ENCODE measurements at regions not wholly inside any gene's neighbourhood (a gene's known extent, or its start where the extent isn't known, plus 50 kb on each side); places are given as distances from the start of the nearest gene placed in this dataset.

DNA sequence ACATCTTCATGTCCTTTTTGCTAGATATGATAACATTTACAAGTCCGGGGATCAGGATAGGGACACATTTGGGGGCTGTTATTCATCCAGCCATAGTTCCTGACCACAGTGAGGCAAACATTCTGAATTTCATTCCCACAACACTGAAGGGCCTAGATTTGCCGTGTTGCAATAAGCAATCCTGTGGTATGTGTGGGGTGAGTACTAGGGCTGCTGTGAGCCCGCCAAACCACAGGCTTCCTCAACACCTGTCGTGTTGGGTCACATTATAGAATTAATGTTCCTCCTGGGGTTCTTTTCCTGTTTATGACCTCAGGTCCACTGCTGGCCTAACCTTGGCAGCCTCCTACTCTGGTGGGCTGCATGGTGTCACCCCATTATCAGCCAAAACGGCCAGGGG lies 119.2 kb downstream of the TBC1D30 start:
- DNase-seq (ENCODE audit: low spot score in 2 of 2), result peak in 1 of 2 donors; percentile 77
- H3K4me3 ChIP-seq, result no peak overlapping the region
- no peaks in the 10 kb centered on the region for H3K36me3 ChIP-seq
- H3K27me3 ChIP-seq, result no peaks in the 10 kb centered on the region
- peak in 1 of 3 donors; percentile 54 for TF ChIP-seq POLR2AphosphoS5 (IDR thresholded peaks at IDR 0.05)
- no peak for TF ChIP-seq POLR2A (IDR thresholded peaks at IDR 0.05)
- TF ChIP-seq, protein P1, sequence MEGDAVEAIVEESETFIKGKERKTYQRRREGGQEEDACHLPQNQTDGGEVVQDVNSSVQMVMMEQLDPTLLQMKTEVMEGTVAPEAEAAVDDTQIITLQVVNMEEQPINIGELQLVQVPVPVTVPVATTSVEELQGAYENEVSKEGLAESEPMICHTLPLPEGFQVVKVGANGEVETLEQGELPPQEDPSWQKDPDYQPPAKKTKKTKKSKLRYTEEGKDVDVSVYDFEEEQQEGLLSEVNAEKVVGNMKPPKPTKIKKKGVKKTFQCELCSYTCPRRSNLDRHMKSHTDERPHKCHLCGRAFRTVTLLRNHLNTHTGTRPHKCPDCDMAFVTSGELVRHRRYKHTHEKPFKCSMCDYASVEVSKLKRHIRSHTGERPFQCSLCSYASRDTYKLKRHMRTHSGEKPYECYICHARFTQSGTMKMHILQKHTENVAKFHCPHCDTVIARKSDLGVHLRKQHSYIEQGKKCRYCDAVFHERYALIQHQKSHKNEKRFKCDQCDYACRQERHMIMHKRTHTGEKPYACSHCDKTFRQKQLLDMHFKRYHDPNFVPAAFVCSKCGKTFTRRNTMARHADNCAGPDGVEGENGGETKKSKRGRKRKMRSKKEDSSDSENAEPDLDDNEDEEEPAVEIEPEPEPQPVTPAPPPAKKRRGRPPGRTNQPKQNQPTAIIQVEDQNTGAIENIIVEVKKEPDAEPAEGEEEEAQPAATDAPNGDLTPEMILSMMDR (IDR thresholded peaks at IDR 0.05), result no peak
- H3K27ac ChIP-seq, result no peak overlapping the region
- no peaks in the 10 kb centered on the region for H3K9me3 ChIP-seq
- intact Hi-C loops (cut with DNase I; ENCODE audit: low total_unique reads), result no loop called here
- peaks cover 0 to 15% of the 10 kb centered on the region in 2 donors for H3K4me1 ChIP-seq

DNA sequence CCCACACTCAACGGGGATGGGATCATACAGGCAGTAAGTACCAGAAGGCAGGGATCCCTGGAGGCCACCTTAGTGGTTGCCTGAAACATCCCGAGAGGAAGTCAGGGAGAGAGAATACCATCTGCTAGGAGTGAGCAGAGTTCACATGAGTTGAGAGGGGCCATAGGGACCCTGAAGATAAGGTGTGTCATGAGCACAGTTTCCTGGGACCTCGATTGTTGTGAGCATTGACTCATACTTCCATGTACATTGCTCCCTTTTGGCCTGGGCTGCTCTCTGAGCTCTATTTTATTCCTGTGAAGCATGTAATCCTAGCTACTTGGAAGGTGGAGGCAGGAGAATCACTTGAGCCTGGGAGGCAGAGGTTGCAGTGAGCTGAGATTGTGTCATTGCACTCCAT lies 120.5 kb downstream of the TBC1D30 start:
- H3K4me3 ChIP-seq, result no peak overlapping the region
- H3K27ac ChIP-seq, result no peak overlapping the region
- DNase-seq (ENCODE audit: low spot score in 2 of 2), result no peak
- no peaks in the 10 kb centered on the region for H3K36me3 ChIP-seq
- peaks cover 0 to 15% of the 10 kb centered on the region in 2 donors for H3K4me1 ChIP-seq
- intact Hi-C loops (cut with DNase I; ENCODE audit: low total_unique reads), result no loop called here
- H3K27me3 ChIP-seq, result no peaks in the 10 kb centered on the region
- no peak for TF ChIP-seq POLR2AphosphoS5 (IDR thresholded peaks at IDR 0.05)
- no peak for TF ChIP-seq POLR2A (IDR thresholded peaks at IDR 0.05)
- TF ChIP-seq, protein P1 (IDR thresholded peaks at IDR 0.05), result no peak
- no peaks in the 10 kb centered on the region for H3K9me3 ChIP-seq

- no peak overlapping the region for H3K4me3 ChIP-seq
- H3K27ac ChIP-seq, result peak overlapping the region in 1 of 2 donors; percentile 19
- no peaks in the 10 kb centered on the region for H3K36me3 ChIP-seq
- intact Hi-C loops (cut with DNase I; ENCODE audit: low total_unique reads), result no loop called here
- no peaks in the 10 kb centered on the region for H3K9me3 ChIP-seq
- no peaks in the 10 kb centered on the region for H3K27me3 ChIP-seq
- peak in 1 of 2 donors; percentile 34 for DNase-seq (ENCODE audit: low spot score in 2 of 2)
- TF ChIP-seq, protein P1 (IDR thresholded peaks at IDR 0.05), result no peak
- TF ChIP-seq POLR2A (IDR thresholded peaks at IDR 0.05) (no peak), POLR2AphosphoS5 (IDR thresholded peaks at IDR 0.05) (no peak)
- peaks cover 0 to 15% of the 10 kb centered on the region in 2 donors for H3K4me1 ChIP-seq
Observed at GRCh38 chr12:64946132-64946829, 121.8 kb downstream of the TBC1D30 start.

GRCh38 chr12:64950711-64951298 lies 126.4 kb downstream of the TBC1D30 start:
- DNase-seq (ENCODE audit: low spot score in 2 of 2), result no peak
- TF ChIP-seq POLR2AphosphoS5 (IDR thresholded peaks at IDR 0.05), result no peak
- TF ChIP-seq, protein P1 (IDR thresholded peaks at IDR 0.05), result no peak
- no peak for TF ChIP-seq POLR2A (IDR thresholded peaks at IDR 0.05)
- Histone ChIP-seq H3K27me3 (no peaks in the 10 kb centered on the region), H3K4me1 (peaks cover 0 to 6% of the 10 kb centered on the region in 2 donors), H3K4me3 (no peak overlapping the region), H3K36me3 (no peaks in the 10 kb centered on the region), H3K9me3 (no peaks in the 10 kb centered on the region), H3K27ac (no peak overlapping the region)
- intact Hi-C loops (cut with DNase I; ENCODE audit: low total_unique reads), result no loop called here

- no peaks in the 10 kb centered on the region for H3K9me3 ChIP-seq
- no peak for DNase-seq (ENCODE audit: low spot score in 2 of 2)
- intact Hi-C loops (cut with DNase I; ENCODE audit: low total_unique reads), result no loop called here
- H3K36me3 ChIP-seq, result no peaks in the 10 kb centered on the region
- H3K4me3 ChIP-seq, result no peak overlapping the region
- no peaks in the 10 kb centered on the region for H3K27me3 ChIP-seq
- no peak overlapping the region for H3K27ac ChIP-seq
- TF ChIP-seq, protein P1 (IDR thresholded peaks at IDR 0.05), result no peak
- no peak for TF ChIP-seq POLR2AphosphoS5 (IDR thresholded peaks at IDR 0.05)
- TF ChIP-seq POLR2A (IDR thresholded peaks at IDR 0.05), result no peak
- H3K4me1 ChIP-seq, result no peaks in the 10 kb centered on the region
Observed at GRCh38 chr12:64951944-64952343, 127.5 kb downstream of the TBC1D30 start.
